GM21786 (cell line): ENCODE measurements at regions not wholly inside any gene's neighbourhood (a gene's known extent, or its start where the extent isn't known, plus 50 kb on each side); places are given as distances from the start of the nearest gene placed in this dataset.

ENCODE experiments used
- ATAC-seq: cut with Tn5 transposase; IDR thresholded peaks from one replicate; pipeline ENCODE4 v1.9.1; 2021; ENCODE audit not compliant: unreplicated experiment

GRCh38 chr2:173664513-173664910 lies 300.7 kb downstream of the SP3 start:
- no peak for ATAC-seq

GRCh38 chr2:173666171-173666888 lies 298.8 kb downstream of the SP3 start:
- ATAC-seq, result no peak

GRCh38 chr2:173667014-173667413 lies 298.2 kb downstream of the SP3 start:
- no peak for ATAC-seq

GRCh38 chr2:173667415-173667814 lies 297.8 kb downstream of the SP3 start:
- no peak for ATAC-seq

GRCh38 chr2:173669271-173669853 lies 295.8 kb downstream of the SP3 start:
- no peak for ATAC-seq

- ATAC-seq, result no peak
These were observed 295.3 kb downstream of the SP3 start for GRCh38 chr2:173669888-173670287.

- no peak for ATAC-seq
These were observed 292.4 kb downstream of the SP3 start for GRCh38 chr2:173672573-173673340.

- ATAC-seq, result no peak
These were observed 291.5 kb downstream of the SP3 start for GRCh38 chr2:173673640-173674039.

GRCh38 chr2:173676647-173677046 lies 288.5 kb downstream of the SP3 start:
- ATAC-seq, result no peak

- no peak for ATAC-seq
These were observed 287.0 kb downstream of the SP3 start for GRCh38 chr2:173678186-173678585.

- ATAC-seq, result no peak
These were observed 284.6 kb downstream of the SP3 start for GRCh38 chr2:173680574-173680973.

GRCh38 chr2:173681881-173682650 lies 283.1 kb downstream of the SP3 start:
- ATAC-seq, result no peak

GRCh38 chr2:173684896-173685459 lies 280.2 kb downstream of the SP3 start:
- ATAC-seq, result no peak

GRCh38 chr2:173690349-173690748 lies 274.8 kb downstream of the SP3 start:
- no peak for ATAC-seq

GRCh38 chr2:173692068-173692467 lies 273.1 kb downstream of the SP3 start:
- no peak for ATAC-seq

- ATAC-seq, result no peak
These were observed 272.1 kb downstream of the SP3 start for GRCh38 chr2:173693044-173693589.

- no peak for ATAC-seq
These were observed 268.9 kb downstream of the SP3 start for GRCh38 chr2:173696274-173696673.

- no peak for ATAC-seq
These were observed 267.2 kb downstream of the SP3 start for GRCh38 chr2:173697929-173698328.

- ATAC-seq, result no peak
These were observed 259.5 kb downstream of the SP3 start for GRCh38 chr2:173705656-173706055.

GRCh38 chr2:173706936-173707335 lies 258.2 kb downstream of the SP3 start:
- ATAC-seq, result no peak

GRCh38 chr2:173708806-173709205 lies 256.4 kb downstream of the SP3 start:
- no peak for ATAC-seq
